Fibroblast of lung (primary cell): ENCODE measurements at regions not wholly inside any gene's neighbourhood (a gene's known extent, or its start where the extent isn't known, plus 50 kb on each side); places are given as distances from the start of the nearest gene placed in this dataset.

ENCODE experiments used
- CTCF ChIP-seq, 2 donors: IDR thresholded peaks in 1 of 2; conservative IDR thresholded peaks in 1 of 2; 1 replicate in 1 of 2; 2 replicates in 1 of 2; pipeline ENCODE4 v1.5.1; 2011 to 2012; ENCODE audit warnings: low read length in 2 of 2, control low read depth in 1 of 2, inconsistent platforms in 1 of 2, low read depth in 1 of 2, mild to moderate bottlenecking in 1 of 2
- EZH2 ChIP-seq: IDR thresholded peaks from 2 replicates; pipeline ENCODE4 v1.5.1; 2012; ENCODE audit warnings: low read length, control low read depth, mild to moderate bottlenecking; ENCODE audit errors: missing control alignments

GRCh38 chr1:243927381-243927780, 77.3 kb upstream of the AKT3 start:
- TF ChIP-seq CTCF (conservative IDR thresholded peaks at IDR 0.05 in 1 of 2, IDR thresholded peaks at IDR 0.05 in 1 of 2; ENCODE audit: low read depth in 1 of 2, low read length in 2 of 2), result no peak
- TF ChIP-seq EZH2, result no peak
